ENCODE measurements at regions not wholly inside any gene's neighbourhood (a gene's known extent, or its start where the extent isn't known, plus 50 kb on each side); places are given as distances from the start of the nearest gene placed in this dataset.

- DNase-seq: no peak
Measured at GRCh38 chr10:4129866-4130477, 345.0 kb upstream of the KLF6 start.

- DNase-seq: no peak
Measured at GRCh38 chr10:4127518-4128315, 342.7 kb upstream of the KLF6 start.

- no peak for DNase-seq
Measured at GRCh38 chr10:4125776-4126175, 340.8 kb upstream of the KLF6 start.

- DNase-seq: no peak
Measured at GRCh38 chr10:4121502-4122380, 336.7 kb upstream of the KLF6 start.

GRCh38 chr10:4120096-4120853 is 335.3 kb upstream of the KLF6 start:
- no peak for DNase-seq

- no peak for DNase-seq
Measured at GRCh38 chr10:4119107-4119506, 334.1 kb upstream of the KLF6 start.

- DNase-seq: no peak
Measured at GRCh38 chr10:4117604-4118003, 332.6 kb upstream of the KLF6 start.

- no peak for DNase-seq
Measured at GRCh38 chr10:4111643-4112042, 326.6 kb upstream of the KLF6 start.

GRCh38 chr10:4109469-4109868 is 324.5 kb upstream of the KLF6 start:
- no peak for DNase-seq

GRCh38 chr10:4108693-4109092 is 323.7 kb upstream of the KLF6 start:
- DNase-seq: no peak

- DNase-seq: no peak
Measured at GRCh38 chr10:4107285-4107851, 322.4 kb upstream of the KLF6 start.

GRCh38 chr10:4103603-4104002 is 318.6 kb upstream of the KLF6 start:
- DNase-seq: no peak

- DNase-seq: no peak
Measured at GRCh38 chr10:4102802-4103344, 317.9 kb upstream of the KLF6 start.

- DNase-seq: no peak
Measured at GRCh38 chr10:4101918-4102654, 317.1 kb upstream of the KLF6 start.

- no peak for DNase-seq
Measured at GRCh38 chr10:4100380-4100779, 315.4 kb upstream of the KLF6 start.

GRCh38 chr10:4099202-4099601 is 314.2 kb upstream of the KLF6 start:
- no peak for DNase-seq

- no peak for DNase-seq
Measured at GRCh38 chr10:4095166-4095917, 310.3 kb upstream of the KLF6 start.

- no peak for DNase-seq
Measured at GRCh38 chr10:4094751-4095150, 309.7 kb upstream of the KLF6 start.

GRCh38 chr10:4093438-4093837 is 308.4 kb upstream of the KLF6 start:
- DNase-seq: no peak

- DNase-seq: no peak
Measured at GRCh38 chr10:4088354-4089066, 303.5 kb upstream of the KLF6 start.

Measured in NK-92 treated with Interleukin-12 subunit alpha and Interleukin-12 subunit beta, amount 100 ng/mL, for 24 hours (cell line).